ENCODE measurements at regions not wholly inside any gene's neighbourhood (a gene's known extent, or its start where the extent isn't known, plus 50 kb on each side); places are given as distances from the start of the nearest gene placed in this dataset.

DNA sequence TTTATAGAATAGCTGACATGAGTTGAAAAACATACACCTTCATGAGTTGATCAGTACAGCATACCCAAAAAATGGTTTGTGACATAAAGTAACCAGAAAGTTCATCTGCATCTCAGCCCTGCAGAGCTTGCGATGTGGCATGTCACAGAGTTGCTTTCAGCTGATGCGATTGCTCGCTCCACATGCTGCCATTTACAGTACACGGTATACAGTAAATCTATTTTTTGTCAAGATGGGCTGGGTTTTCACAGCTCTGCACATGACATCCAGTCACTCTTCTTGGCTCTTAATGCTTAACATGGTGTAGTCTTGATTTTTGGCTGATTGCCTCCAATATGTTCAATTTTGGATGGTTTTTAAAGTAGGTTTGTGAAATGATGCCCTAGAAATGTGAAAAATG, 811.9 kb downstream of the SATB2 start:
- TF ChIP-seq EP300 (IDR thresholded peaks at IDR 0.05) (no peak), POLR2A (IDR thresholded peaks at IDR 0.05) (no peak), POLR2AphosphoS5 (IDR thresholded peaks at IDR 0.05) (no peak), CTCF (IDR thresholded peaks at IDR 0.05) (no peak)
- WGBS = 88% methylated on average over 4 of the region's 4 CpGs
- Histone ChIP-seq H3K27me3 (no peaks in the 10 kb centered on the region), H3K27ac (no peak overlapping the region), H3K4me3 (no peak overlapping the region), H3K36me3 (no peaks in the 10 kb centered on the region), H3K9me3 (no peaks in the 10 kb centered on the region), H3K4me1 (no peaks in the 10 kb centered on the region)
- no peak for DNase-seq (ENCODE audit: low spot score in 2 of 2)

DNA sequence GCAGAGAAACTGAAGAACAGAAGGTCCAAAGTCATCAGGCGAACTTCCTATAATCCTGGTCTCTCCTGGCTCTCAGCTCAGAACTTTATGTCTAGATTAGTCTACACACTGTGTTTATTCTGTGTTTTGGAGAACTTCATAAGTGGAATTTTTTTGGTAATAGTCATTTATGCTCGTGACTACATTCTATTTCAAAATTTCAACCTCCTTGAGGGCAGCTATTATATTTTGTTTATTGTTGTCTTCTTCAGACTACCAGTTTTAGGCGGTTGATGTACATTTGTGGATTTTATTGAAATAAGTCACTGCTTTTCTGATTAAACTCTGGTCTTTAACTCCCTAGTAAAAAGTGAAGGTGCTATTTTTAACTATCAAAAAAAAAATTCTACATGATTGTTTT, 816.6 kb downstream of the SATB2 start:
- H3K27me3 ChIP-seq = no peaks in the 10 kb centered on the region
- H3K36me3 ChIP-seq = no peaks in the 10 kb centered on the region
- no peak for TF ChIP-seq POLR2AphosphoS5 (IDR thresholded peaks at IDR 0.05)
- TF ChIP-seq CTCF (IDR thresholded peaks at IDR 0.05) = no peak
- TF ChIP-seq POLR2A (IDR thresholded peaks at IDR 0.05) = no peak
- TF ChIP-seq EP300 (IDR thresholded peaks at IDR 0.05) = no peak
- 61% methylated on average over 3 of the region's 3 CpGs for WGBS
- no peaks in the 10 kb centered on the region for H3K9me3 ChIP-seq
- H3K4me3 ChIP-seq = no peak overlapping the region
- DNase-seq (ENCODE audit: low spot score in 2 of 2) = no peak
- no peaks in the 10 kb centered on the region for H3K4me1 ChIP-seq
- H3K27ac ChIP-seq = no peak overlapping the region

GRCh38 chr2:198640463-198640862, 817.3 kb downstream of the SATB2 start:
- TF ChIP-seq EP300 (IDR thresholded peaks at IDR 0.05) (no peak), POLR2AphosphoS5 (IDR thresholded peaks at IDR 0.05) (no peak), POLR2A (IDR thresholded peaks at IDR 0.05) (no peak), CTCF (IDR thresholded peaks at IDR 0.05) (no peak)
- no peak for DNase-seq (ENCODE audit: low spot score in 2 of 2)
- 78% methylated on average over 2 of the region's 2 CpGs for WGBS
- Histone ChIP-seq H3K27ac (no peak overlapping the region), H3K27me3 (no peaks in the 10 kb centered on the region), H3K9me3 (no peaks in the 10 kb centered on the region), H3K4me3 (no peak overlapping the region), H3K4me1 (no peaks in the 10 kb centered on the region), H3K36me3 (no peaks in the 10 kb centered on the region)

DNA sequence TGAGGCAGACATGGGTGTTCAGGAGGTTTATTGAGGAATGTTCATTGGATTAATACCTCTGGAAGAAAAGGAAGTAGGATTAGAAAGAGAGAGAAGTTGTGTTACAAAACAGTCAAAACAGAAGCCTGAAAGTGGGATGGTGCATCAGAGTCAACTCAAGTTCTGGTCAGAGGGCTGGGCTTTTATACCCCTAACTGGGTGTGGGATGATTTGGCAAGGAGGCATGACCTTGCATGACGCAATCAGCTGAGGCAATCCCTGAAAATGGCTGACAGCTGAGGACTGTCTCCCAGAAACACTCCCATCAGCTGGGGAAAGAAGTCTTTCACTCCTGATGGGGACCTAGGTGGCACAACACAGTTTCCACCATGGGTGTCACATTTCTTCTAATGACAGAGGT, 818.2 kb downstream of the SATB2 start:
- whole genome bisulfite sequencing = 92% methylated on average over 1 of the region's 1 CpG
- no peaks in the 10 kb centered on the region for H3K36me3 ChIP-seq
- H3K27ac ChIP-seq = no peak overlapping the region
- no peaks in the 10 kb centered on the region for H3K4me1 ChIP-seq
- H3K27me3 ChIP-seq = no peaks in the 10 kb centered on the region
- DNase-seq (ENCODE audit: low spot score in 2 of 2) = no peak
- H3K4me3 ChIP-seq = no peak overlapping the region
- TF ChIP-seq POLR2A (IDR thresholded peaks at IDR 0.05) = no peak
- TF ChIP-seq POLR2AphosphoS5 (IDR thresholded peaks at IDR 0.05) = no peak
- TF ChIP-seq EP300 (IDR thresholded peaks at IDR 0.05) = no peak
- no peak for TF ChIP-seq CTCF (IDR thresholded peaks at IDR 0.05)
- no peaks in the 10 kb centered on the region for H3K9me3 ChIP-seq

- H3K27me3 ChIP-seq = no peaks in the 10 kb centered on the region
- no peaks in the 10 kb centered on the region for H3K4me1 ChIP-seq
- TF ChIP-seq CTCF (IDR thresholded peaks at IDR 0.05) = no peak
- no peak for TF ChIP-seq POLR2A (IDR thresholded peaks at IDR 0.05)
- no peak for TF ChIP-seq POLR2AphosphoS5 (IDR thresholded peaks at IDR 0.05)
- no peak for TF ChIP-seq EP300 (IDR thresholded peaks at IDR 0.05)
- H3K36me3 ChIP-seq = no peaks in the 10 kb centered on the region
- no peak for DNase-seq (ENCODE audit: low spot score in 2 of 2)
- no peak overlapping the region for H3K27ac ChIP-seq
- 53% methylated on average over 3 of the region's 3 CpGs for WGBS
- H3K9me3 ChIP-seq = no peaks in the 10 kb centered on the region
- no peak overlapping the region for H3K4me3 ChIP-seq
These were observed 819.2 kb downstream of the SATB2 start for GRCh38 chr2:198638577-198638976.

Data from suprapubic skin (tissue), 4 donors.